Peyer's patch (tissue), 4 donors: ENCODE measurements at regions not wholly inside any gene's neighbourhood (a gene's known extent, or its start where the extent isn't known, plus 50 kb on each side); places are given as distances from the start of the nearest gene placed in this dataset.

Experiments
- POLR2A ChIP-seq, 2 donors: fragments of 450-650 bp; IDR thresholded peaks; one replicate each; pipeline ENCODE4 v1.5.1; 2017; ENCODE audit warnings: antibody characterized with exemption in 2 of 2, mild to moderate bottlenecking in 2 of 2, moderate library complexity in 2 of 2
- TF ChIP-seq, protein P1 (sequence below), 6 experiments: fragments of 450-650 bp in 4 of 6; fragments of 200-600 bp in 2 of 6; sonication (generic) in 1 of 6; IDR thresholded peaks; one replicate each; pipeline ENCODE4 v1.5.1; 2017 to 2019; ENCODE audit warnings: antibody characterized with exemption in 6 of 6, mild to moderate bottlenecking in 3 of 6, moderate library complexity in 1 of 6

DNA sequence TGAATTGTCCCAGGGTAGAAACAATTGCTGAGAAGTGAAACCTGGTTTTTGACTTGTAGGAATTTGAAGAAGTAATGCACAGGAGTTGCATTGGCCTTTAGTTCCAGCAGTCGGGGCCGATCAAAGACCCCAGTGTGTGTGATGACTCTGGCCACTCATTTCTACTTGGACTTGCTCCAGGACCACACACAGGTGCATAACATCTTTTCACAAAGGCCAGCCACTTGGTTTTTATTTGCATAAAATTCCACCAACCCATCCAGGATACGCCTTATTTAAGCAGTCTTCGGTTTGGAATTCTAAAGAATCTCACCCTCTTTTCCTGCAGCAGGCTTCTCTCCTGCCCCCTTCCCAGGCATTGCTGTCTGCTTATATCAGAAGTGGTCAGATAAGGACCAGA, 162.0 kb upstream of the HABP2 start:
- TF ChIP-seq, protein P1, sequence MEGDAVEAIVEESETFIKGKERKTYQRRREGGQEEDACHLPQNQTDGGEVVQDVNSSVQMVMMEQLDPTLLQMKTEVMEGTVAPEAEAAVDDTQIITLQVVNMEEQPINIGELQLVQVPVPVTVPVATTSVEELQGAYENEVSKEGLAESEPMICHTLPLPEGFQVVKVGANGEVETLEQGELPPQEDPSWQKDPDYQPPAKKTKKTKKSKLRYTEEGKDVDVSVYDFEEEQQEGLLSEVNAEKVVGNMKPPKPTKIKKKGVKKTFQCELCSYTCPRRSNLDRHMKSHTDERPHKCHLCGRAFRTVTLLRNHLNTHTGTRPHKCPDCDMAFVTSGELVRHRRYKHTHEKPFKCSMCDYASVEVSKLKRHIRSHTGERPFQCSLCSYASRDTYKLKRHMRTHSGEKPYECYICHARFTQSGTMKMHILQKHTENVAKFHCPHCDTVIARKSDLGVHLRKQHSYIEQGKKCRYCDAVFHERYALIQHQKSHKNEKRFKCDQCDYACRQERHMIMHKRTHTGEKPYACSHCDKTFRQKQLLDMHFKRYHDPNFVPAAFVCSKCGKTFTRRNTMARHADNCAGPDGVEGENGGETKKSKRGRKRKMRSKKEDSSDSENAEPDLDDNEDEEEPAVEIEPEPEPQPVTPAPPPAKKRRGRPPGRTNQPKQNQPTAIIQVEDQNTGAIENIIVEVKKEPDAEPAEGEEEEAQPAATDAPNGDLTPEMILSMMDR (IDR thresholded peaks at IDR 0.05) = no peak
- no peak for TF ChIP-seq POLR2A (IDR thresholded peaks at IDR 0.05)
